H1 (cell line): ENCODE measurements at regions not wholly inside any gene's neighbourhood (a gene's known extent, or its start where the extent isn't known, plus 50 kb on each side); places are given as distances from the start of the nearest gene placed in this dataset.

Experiments
- CTCF ChIA-PET: fragments of 300-600 bp; sonication (Branson Sonifier 250); formaldehyde crosslinking; loops from one replicate; lab custom pipeline; 2021; ENCODE audit not compliant: partially characterized antibody; lab: Charles Lee
- POLR2A ChIA-PET: fragments of 300-600 bp; sonication (Branson Sonifier 250); formaldehyde crosslinking; loops from one replicate; lab custom pipeline; 2021; ENCODE audit warnings: inconsistent platforms; ENCODE audit not compliant: partially characterized antibody; lab: Charles Lee
- DNase-seq, 2 experiments: peaks; one replicate each; pipeline versions ENCODE4 v3.0.0 to v3.0.0-alpha.2; 2010 to 2022; ENCODE audit warnings: low spot score in 2 of 2, low read depth in 1 of 2, mixed read lengths in 1 of 2
- FAIRE-seq: peaks from 2 replicates; lab custom pipeline; 2011; peaks lifted over from hg19 to GRCh38; lab: Jason Lieb, UNC
- H2AFZ ChIP-seq: 2 replicates; pipeline ENCODE4 v1.8.1; 2012; ENCODE audit warnings: low read length, inconsistent platforms
- H2AK5ac ChIP-seq: 2 replicates; pipeline ENCODE4 v1.6.1; 2013; ENCODE audit warnings: low read depth, low read length
- H2BK120ac ChIP-seq: replicated peaks from 2 replicates; pipeline ENCODE3; 2013; ENCODE audit warnings: low read depth, low read length, inconsistent platforms
- H2BK12ac ChIP-seq: 2 replicates; pipeline ENCODE4 v1.6.1; 2013; ENCODE audit warnings: low read depth, low read length
- H2BK15ac ChIP-seq: 2 replicates; pipeline ENCODE4 v1.6.1; 2013; ENCODE audit warnings: low read length
- H2BK20ac ChIP-seq: 2 replicates; pipeline ENCODE4 v1.6.1; 2013; ENCODE audit warnings: low read length
- H2BK5ac ChIP-seq: 2 replicates; pipeline ENCODE4 v1.6.1; 2013; ENCODE audit warnings: low read depth, low read length
- H3K14ac ChIP-seq: 2 replicates; pipeline ENCODE4 v1.6.1; 2013; ENCODE audit warnings: inconsistent platforms; ENCODE audit not compliant: insufficient read length
- H3K18ac ChIP-seq: 2 replicates; pipeline ENCODE4 v1.6.1; 2013; ENCODE audit warnings: low read length; ENCODE audit errors: extremely low read depth
- H3K23ac ChIP-seq: 2 replicates; pipeline ENCODE4 v1.6.1; 2013; ENCODE audit warnings: inconsistent platforms; ENCODE audit not compliant: insufficient read length
- H3K23me2 ChIP-seq: 2 replicates; pipeline ENCODE4 v1.6.1; 2013; ENCODE audit warnings: low read depth, low read length
- H3K27ac ChIP-seq: 2 replicates; pipeline ENCODE4 v1.6.1; 2011; ENCODE audit warnings: low read depth, low read length, inconsistent platforms
- H3K27me3 ChIP-seq, 4 experiments: replicated peaks in 1 of 4; 1 replicate in 1 of 4; 2 replicates in 3 of 4; pipeline versions ENCODE4 v1.6.1 to v1.8.1; 2011 to 2013; ENCODE audit warnings: low read length in 3 of 4, mild to moderate bottlenecking in 3 of 4, inconsistent platforms in 2 of 4, mixed read lengths in 2 of 4, moderate library complexity in 1 of 4; ENCODE audit not compliant: control insufficient read depth in 3 of 4, insufficient read depth in 3 of 4; ENCODE audit errors: extremely low read depth in 1 of 4
- H3K36me3 ChIP-seq, 4 experiments: 2 replicates each; pipeline versions ENCODE4 v1.6.1 to v1.8.1; 2011 to 2013; ENCODE audit warnings: mild to moderate bottlenecking in 4 of 4, low read length in 3 of 4, moderate library complexity in 2 of 4, control low read depth in 1 of 4, inconsistent platforms in 1 of 4; ENCODE audit not compliant: insufficient read depth in 4 of 4, control insufficient read depth in 2 of 4
- H3K4ac ChIP-seq: replicated peaks from 2 replicates; pipeline ENCODE3; 2013; ENCODE audit warnings: low read length, low read depth, mixed read lengths, inconsistent platforms; ENCODE audit not compliant: insufficient read length
- H3K4me1 ChIP-seq, 4 experiments: replicated peaks in 1 of 4; 1 replicate in 1 of 4; 2 replicates in 3 of 4; pipeline versions ENCODE4 v1.6.1 to v1.8.1; 2011 to 2013; ENCODE audit warnings: low read length in 3 of 4, inconsistent platforms in 2 of 4, mixed read lengths in 1 of 4; ENCODE audit not compliant: insufficient read depth in 4 of 4, control insufficient read depth in 3 of 4
- H3K4me2 ChIP-seq, 2 experiments: 2 replicates each; pipeline versions ENCODE4 v1.6.1 to v1.8.1; 2011 to 2013; ENCODE audit warnings: low read depth in 2 of 2, low read length in 2 of 2, control low read depth in 1 of 2, inconsistent platforms in 1 of 2, mild to moderate bottlenecking in 1 of 2; ENCODE audit not compliant: insufficient read depth in 1 of 2
- H3K4me3 ChIP-seq, 4 experiments: fragments of 200-600, 300-600 bp in 1 of 4; sonication (generic), shearing (Covaris generic), sonication (Bioruptor Twin) in 1 of 4; 2 replicates each; pipeline versions ENCODE4 v1.5.1 to v1.8.1; 2011 to 2016; ENCODE audit warnings: low read length in 4 of 4, low read depth in 3 of 4, control low read depth in 2 of 4, inconsistent platforms in 2 of 4, mild to moderate bottlenecking in 2 of 4, mixed read lengths in 1 of 4, moderate library complexity in 1 of 4; ENCODE audit not compliant: insufficient read depth in 2 of 4; ENCODE audit errors: extremely low read depth in 1 of 4
- H3K56ac ChIP-seq: replicated peaks from 2 replicates; pipeline ENCODE3; 2013; ENCODE audit warnings: low read depth, mild to moderate bottlenecking, mixed read lengths, low read length, inconsistent platforms; ENCODE audit not compliant: insufficient read length
- H3K79me1 ChIP-seq: 2 replicates; pipeline ENCODE4 v1.6.1; 2013; ENCODE audit warnings: low read depth, low read length, control low read depth
- H3K79me2 ChIP-seq, 2 experiments: 2 replicates each; pipeline versions ENCODE4 v1.6.1 to v1.8.1; 2012 to 2013; ENCODE audit warnings: low read length in 2 of 2, mild to moderate bottlenecking in 2 of 2, inconsistent platforms in 1 of 2; ENCODE audit not compliant: insufficient read depth in 2 of 2, control insufficient read depth in 1 of 2
- H3K9ac ChIP-seq, 4 experiments: replicated peaks in 1 of 4; 1 replicate in 1 of 4; 2 replicates in 3 of 4; pipeline versions ENCODE4 v1.6.1 to v1.8.1; 2011 to 2013; ENCODE audit warnings: low read depth in 3 of 4, low read length in 3 of 4, control low read depth in 2 of 4, mild to moderate bottlenecking in 2 of 4, moderate library complexity in 2 of 4, inconsistent platforms in 1 of 4; ENCODE audit errors: extremely low read depth in 1 of 4
- H3K9me3 ChIP-seq, 2 experiments: 2 replicates each; pipeline versions ENCODE4 v1.6.1 to v1.8.1; 2012 to 2013; ENCODE audit warnings: mild to moderate bottlenecking in 2 of 2, moderate library complexity in 2 of 2, control low read depth in 1 of 2, inconsistent platforms in 1 of 2, low read depth in 1 of 2, low read length in 1 of 2, mixed read lengths in 1 of 2; ENCODE audit not compliant: insufficient read depth in 2 of 2
- H4K20me1 ChIP-seq, 2 experiments: replicated peaks in 1 of 2; 2 replicates each; pipeline versions ENCODE3 to v1.8.1; 2011 to 2013; ENCODE audit warnings: inconsistent platforms in 2 of 2, low read length in 2 of 2, mild to moderate bottlenecking in 1 of 2; ENCODE audit not compliant: insufficient read depth in 2 of 2, control insufficient read depth in 1 of 2
- H4K5ac ChIP-seq: 2 replicates; pipeline ENCODE4 v1.6.1; 2013; ENCODE audit warnings: low read length, low read depth, mixed read lengths, inconsistent platforms; ENCODE audit not compliant: insufficient read length
- H4K8ac ChIP-seq: 2 replicates; pipeline ENCODE4 v1.8.0; 2013; ENCODE audit warnings: mild to moderate bottlenecking, moderate library complexity, low read length, inconsistent platforms; ENCODE audit not compliant: insufficient read depth; ENCODE audit errors: extremely low read depth
- H4K91ac ChIP-seq: replicated peaks from 2 replicates; pipeline ENCODE3; 2013; ENCODE audit warnings: low read length, mixed read lengths, inconsistent platforms; ENCODE audit not compliant: insufficient read length
- ASH2L ChIP-seq: fragments of 200-600, 300-600 bp; sonication (generic); IDR thresholded peaks from one replicate; pipeline ENCODE4 v1.7.1; 2017; ENCODE audit warnings: low read length
- WGBS, 2 experiments: shearing (Covaris generic) in 1 of 2; methylation state at CpG; one replicate each; pipeline versions ENCODE4 v1.1.6 to v1.1.7; 2013 to 2015; ENCODE audit warnings: low lambda C conversion rate in 2 of 2, mixed read lengths in 2 of 2, inconsistent platforms in 1 of 2, low coverage in 1 of 2, missing lambda C conversion rate in 1 of 2; ENCODE audit not compliant: insufficient replicate concordance in 2 of 2, insufficient coverage in 1 of 2, insufficient read length in 1 of 2; ENCODE audit errors: extremely low coverage in 1 of 2, missing lambda C conversion rate in 1 of 2; 5-methylcytosine and 5-hydroxymethylcytosine counted together

GRCh38 chr5:67366691-67367395 lies 170.2 kb upstream of the CD180 start:
- Histone ChIP-seq H2AFZ (no peak overlapping the region), H3K4me3 (no peak overlapping the region), H4K5ac (no peak overlapping the region), H2BK15ac (no peak overlapping the region), H3K18ac (no peak overlapping the region), H3K4me2 (no peak overlapping the region), H3K36me3 (no peaks in the 10 kb centered on the region), H2BK120ac (no peak overlapping the region), H3K56ac (no peak overlapping the region), H3K27me3 (no peaks in the 10 kb centered on the region), H4K91ac (no peak overlapping the region), H3K79me2 (no peaks in the 10 kb centered on the region), H3K4me1 (peaks cover 0 to 2% (median 0%) of the 10 kb centered on the region in 4 experiments; a peak in 1 of 7 replicates), H3K4ac (no peak overlapping the region), H4K20me1 (no peaks in the 10 kb centered on the region), H2BK5ac (no peak overlapping the region), H3K23me2 (no peaks in the 10 kb centered on the region), H2BK20ac (no peak overlapping the region), H2BK12ac (no peak overlapping the region), H3K23ac (no peak overlapping the region), H3K14ac (no peak overlapping the region), H2AK5ac (no peak overlapping the region), H4K8ac (no peak overlapping the region), H3K27ac (no peak overlapping the region), H3K79me1 (no peaks in the 10 kb centered on the region), H3K9ac (no peak overlapping the region), H3K9me3 (no peaks in the 10 kb centered on the region)
- 92% methylated on average over 5 of the region's 5 CpGs; no CpG with 5 or more reads in 1 of the 2 experiments for WGBS, 2 experiments
- CTCF ChIA-PET, result interaction anchor here (0.6 to 1.8 kb wide), 2 partner anchors 15 to 263 kb away, joined by 3 read pairs; no protein-coding TSS in a partner anchor
- POLR2A ChIA-PET, result no interaction called here
- DNase-seq (no peak), FAIRE-seq (no peak)
- TF ChIP-seq ASH2L, result no peak
